Dedifferentiated amniotic fluid mesenchymal stem cell (primary cell): ENCODE measurements at regions not wholly inside any gene's neighbourhood (a gene's known extent, or its start where the extent isn't known, plus 50 kb on each side); places are given as distances from the start of the nearest gene placed in this dataset.

Experiments
- DNase-seq: peaks from one replicate; pipeline ENCODE4 v3.0.0-alpha.2; 2016; ENCODE audit errors: extremely low spot score

DNA sequence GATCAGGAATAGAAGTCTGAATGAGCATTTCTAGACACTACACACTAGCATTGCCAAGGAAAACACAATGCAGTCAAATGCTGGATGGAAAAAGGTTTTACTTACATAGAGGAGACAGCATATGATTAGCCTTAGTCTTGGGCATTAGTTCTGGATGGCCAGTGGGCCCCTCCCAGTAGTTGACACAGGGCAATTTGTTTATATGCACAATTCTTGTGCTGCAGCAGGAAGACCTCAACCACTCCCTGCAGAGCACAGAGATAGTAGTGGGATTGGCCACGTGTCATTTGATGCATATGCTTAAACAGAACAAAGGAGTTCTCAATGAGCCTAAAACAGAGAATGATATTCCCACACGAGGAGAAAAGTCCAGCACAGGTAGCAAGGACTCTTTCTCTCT lies 1496.2 kb upstream of the CDH6 start:
- DNase-seq = no peak

GRCh38 chr5:29672678-29673077 lies 1520.8 kb upstream of the CDH6 start:
- no peak for DNase-seq

GRCh38 chr5:29662876-29663275 lies 1530.6 kb upstream of the CDH6 start:
- DNase-seq = no peak

- no peak for DNase-seq
Measured at GRCh38 chr5:29654954-29655353, 1538.5 kb upstream of the CDH6 start.

- DNase-seq = no peak
Measured at GRCh38 chr5:29649321-29649720, 1544.2 kb upstream of the CDH6 start.

DNA sequence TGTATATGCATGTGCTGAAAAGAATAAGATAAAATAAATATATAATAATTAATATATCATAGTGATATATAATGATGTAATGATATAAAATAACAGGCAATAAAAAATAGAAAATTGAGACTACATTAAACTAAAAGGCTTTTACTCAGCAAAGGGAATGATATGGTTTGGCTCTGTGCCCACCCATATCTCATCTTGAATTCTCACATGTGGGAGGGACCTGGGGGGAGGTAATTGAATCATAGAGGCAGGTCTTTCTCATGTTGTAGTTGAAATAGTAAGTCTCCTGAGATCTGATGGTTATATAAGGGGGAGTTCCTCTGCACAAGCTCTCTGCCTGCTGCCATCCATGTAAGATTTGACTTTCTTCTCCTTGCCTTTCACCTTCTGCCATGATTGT lies 1550.9 kb upstream of the CDH6 start:
- DNase-seq = no peak

- DNase-seq = no peak
Measured at GRCh38 chr5:29614206-29614605, 1579.3 kb upstream of the CDH6 start.

DNA sequence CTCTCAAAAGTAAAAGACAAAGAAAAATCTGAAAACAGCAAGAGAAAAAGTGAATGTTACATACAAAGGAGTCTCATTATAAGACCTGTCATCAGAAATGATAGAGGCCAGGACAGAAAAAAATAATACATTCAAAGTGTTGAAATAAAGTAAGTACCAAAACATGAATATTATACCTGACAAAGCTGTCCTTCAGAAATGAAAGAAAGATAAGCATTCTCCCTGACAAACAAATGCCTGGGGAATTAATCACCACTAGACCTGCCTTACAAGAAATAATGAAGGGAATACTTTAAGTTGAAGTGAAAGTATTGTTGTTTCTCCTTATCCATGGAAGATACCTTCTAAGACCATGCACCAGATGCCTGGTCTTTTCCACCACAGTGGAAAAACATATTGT lies 1605.2 kb upstream of the CDH6 start:
- no peak for DNase-seq

- DNase-seq = no peak
Measured at GRCh38 chr5:29587832-29588231, 1605.7 kb upstream of the CDH6 start.

DNA sequence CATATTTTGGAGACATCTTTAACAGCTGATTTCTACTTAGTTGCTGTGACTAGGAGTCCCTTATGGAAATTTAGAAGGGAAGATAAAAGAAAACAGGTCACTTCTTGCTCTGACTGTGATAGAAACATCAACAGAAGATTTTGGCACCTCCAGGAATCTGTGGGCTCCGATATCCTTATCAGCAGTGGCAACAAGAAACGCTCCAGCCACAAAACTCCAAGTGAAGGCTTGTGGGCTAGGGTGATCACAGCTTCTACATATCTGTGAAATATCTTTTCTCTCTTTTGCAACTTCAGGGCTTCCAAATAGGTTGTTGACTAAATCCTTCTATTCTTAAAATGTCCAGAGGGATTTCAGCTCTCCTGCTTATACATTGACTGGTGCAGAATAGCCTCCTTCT lies 1625.5 kb upstream of the CDH6 start:
- no peak for DNase-seq

DNA sequence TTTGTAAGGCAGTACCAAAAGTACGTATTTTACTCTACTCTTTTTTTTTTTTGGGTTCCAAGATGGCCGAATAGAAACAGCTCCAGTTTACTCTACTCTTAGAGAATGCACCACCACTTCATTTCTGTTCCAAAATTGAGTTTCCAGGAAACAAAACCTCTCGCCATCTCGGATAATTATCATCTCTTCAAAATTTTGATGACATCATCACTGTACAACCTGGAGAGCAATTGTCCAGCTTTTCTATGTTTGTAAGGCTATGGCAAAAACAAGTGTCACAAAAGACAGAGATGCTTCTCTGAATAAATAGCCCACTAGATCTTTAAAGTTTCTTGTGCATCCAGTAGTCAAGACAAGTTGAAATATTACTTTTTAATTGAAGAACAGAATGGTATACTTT lies 1631.9 kb upstream of the CDH6 start:
- no peak for DNase-seq

GRCh38 chr5:29550523-29550922 lies 1643.0 kb upstream of the CDH6 start:
- DNase-seq = no peak

GRCh38 chr5:29548262-29548661 lies 1645.2 kb upstream of the CDH6 start:
- no peak for DNase-seq

GRCh38 chr5:29547236-29547865 lies 1646.1 kb upstream of the CDH6 start:
- no peak for DNase-seq

- no peak for DNase-seq
Measured at GRCh38 chr5:29543501-29543900, 1650.0 kb upstream of the CDH6 start.

DNA sequence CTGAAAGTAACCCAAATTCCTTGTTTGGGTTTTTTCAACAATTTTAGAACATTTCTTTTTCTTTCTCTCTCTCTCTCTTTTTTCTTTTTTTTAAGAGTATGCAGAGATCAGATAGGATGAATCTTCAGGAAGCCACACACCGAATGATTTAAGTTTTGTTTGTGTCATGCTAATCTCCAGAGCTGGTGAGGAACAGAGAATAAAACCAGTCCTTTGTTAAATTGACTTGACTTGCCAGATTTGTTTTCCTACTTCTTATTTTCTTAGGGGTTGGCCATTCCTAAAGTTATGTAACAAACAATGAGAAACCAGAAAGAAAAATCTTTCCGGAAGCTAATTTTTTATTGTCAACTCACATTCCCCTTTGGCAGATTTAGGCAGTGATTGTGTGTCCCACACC lies 1669.3 kb upstream of the CDH6 start:
- DNase-seq = no peak

DNA sequence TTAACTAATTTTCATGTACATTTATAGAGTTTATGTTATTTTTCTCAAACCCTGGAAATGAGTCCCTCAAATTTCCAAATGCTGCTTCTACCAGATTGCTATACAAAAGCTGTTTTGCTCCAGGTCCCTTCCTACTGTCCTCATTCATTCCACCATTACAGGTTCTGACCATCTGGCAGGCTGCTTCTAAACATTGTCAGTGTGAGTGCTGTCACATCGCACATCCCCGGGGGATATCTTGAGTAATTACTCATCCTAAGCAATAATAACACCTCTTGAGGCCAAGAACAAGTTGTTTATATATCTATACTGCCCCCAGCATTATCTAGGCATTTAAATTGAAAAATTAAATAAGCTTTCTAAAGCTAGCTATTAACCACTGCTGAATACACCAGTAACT lies 1675.3 kb upstream of the CDH6 start:
- no peak for DNase-seq

DNA sequence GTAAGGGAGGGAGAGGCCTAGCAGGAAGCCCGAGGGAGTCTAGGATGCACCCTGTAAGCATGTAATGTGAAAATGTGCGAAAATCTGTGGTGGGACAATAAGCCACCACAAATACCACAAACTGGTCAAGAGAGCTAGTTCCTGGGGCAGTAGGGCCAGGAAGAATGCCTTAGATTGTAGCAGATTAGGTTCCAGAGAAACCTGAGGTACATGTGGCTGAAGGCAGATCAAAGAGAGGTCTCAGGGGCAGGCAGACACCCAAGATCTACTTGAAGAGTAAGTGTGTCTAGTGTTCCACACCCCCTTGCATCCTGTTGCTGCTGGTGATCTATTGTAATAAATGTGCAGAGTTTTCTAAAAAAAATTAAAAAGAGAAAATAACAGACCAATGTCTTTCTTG lies 1677.3 kb upstream of the CDH6 start:
- DNase-seq = no peak

DNA sequence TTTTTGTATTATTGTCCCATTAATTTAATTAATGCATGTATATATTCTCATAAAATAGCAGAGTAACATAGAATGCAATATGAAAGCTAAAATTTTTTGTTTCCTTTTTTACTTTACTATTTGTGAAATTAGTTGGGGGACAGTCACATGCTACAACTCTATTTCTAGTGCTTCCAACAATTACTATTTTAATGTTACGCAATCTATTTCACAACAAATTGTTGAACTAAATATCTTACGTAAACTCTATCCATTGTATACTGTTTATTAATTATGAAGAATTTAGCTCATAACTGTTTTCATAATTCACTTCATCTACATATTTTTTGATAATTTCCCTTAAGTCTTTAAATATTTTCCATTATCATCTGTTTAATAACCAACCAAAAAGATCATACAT lies 1685.4 kb upstream of the CDH6 start:
- DNase-seq = no peak

DNA sequence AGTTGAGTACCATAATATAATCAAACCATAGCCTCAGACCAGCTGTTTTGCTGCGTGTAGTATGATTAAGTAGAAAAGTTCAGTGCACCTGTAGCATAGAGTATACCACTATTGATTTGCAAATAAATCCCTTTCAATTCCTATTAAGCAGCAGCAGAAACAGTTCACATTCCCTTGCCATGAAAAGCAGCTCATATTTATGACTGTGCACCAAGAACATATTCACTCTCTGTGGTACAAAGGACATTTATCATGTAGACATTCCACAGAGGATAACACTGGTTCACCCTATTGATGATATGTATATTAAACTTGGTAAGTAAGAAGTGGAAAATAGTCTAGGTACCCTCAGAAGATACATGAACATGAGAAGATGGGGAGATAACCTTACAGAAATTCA lies 1689.1 kb upstream of the CDH6 start:
- DNase-seq = no peak

DNA sequence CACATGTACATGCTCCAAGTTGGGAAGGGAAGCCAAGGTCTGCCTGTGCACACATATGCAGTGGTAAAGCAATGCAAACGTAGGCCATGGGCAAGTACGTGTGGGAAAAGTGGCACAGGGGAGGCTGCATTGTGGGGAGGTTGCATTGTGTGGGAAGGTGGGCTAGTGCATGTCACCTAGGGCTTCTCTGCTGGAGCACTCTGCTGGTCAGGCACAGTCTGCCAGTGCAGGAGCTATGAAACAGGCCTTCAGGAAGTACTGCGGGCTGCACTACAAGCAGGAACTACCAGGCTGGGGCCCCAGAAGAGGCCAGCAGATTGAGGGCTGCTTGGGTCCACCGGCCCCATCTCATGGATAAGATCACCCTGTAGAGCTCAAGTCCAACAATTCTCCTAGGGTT lies 1694.6 kb upstream of the CDH6 start:
- no peak for DNase-seq

- no peak for DNase-seq
Measured at GRCh38 chr5:29498412-29498811, 1695.1 kb upstream of the CDH6 start.

GRCh38 chr5:29485333-29485732 lies 1708.2 kb upstream of the CDH6 start:
- no peak for DNase-seq

DNA sequence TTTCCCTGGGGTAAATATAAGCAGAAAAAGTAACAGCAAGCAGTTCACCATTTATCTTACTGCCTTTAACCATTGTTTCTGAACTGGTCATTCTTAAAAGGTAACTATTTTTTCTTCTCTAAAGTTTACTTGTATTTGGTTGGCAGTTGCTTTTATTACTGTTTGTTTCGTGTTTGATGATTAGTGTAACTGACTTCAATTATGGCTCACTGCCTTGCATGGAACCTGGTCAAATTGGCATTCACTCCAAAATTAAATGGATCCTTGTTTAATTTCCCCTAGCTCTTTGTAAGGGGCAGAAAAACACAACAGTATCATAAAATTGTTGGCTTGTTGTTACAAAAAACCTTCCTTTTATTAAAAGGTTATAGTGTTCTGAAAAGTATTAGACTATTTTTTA lies 1723.9 kb upstream of the CDH6 start:
- DNase-seq = no peak

DNA sequence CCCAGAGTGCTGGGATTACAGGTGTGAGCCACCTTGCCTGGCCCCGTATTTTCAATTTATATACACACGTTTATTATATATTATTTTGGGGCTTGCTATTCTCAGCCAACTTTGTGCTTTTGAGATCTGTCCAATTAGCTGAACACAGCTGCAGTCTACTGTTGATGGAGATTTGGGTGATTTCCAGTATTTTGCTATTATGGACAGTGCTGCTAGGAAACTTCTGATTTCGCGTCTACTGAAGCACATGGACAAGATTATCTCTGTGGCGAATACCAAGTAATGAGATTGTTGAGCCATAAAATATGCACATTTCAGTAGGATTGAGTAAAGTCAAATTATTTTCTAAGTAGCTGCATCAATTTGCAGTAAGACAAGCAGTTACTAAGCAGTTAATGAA lies 1731.2 kb upstream of the CDH6 start:
- DNase-seq = no peak
